ENCODE measurements at regions not wholly inside any gene's neighbourhood (a gene's known extent, or its start where the extent isn't known, plus 50 kb on each side); places are given as distances from the start of the nearest gene placed in this dataset.

DNA sequence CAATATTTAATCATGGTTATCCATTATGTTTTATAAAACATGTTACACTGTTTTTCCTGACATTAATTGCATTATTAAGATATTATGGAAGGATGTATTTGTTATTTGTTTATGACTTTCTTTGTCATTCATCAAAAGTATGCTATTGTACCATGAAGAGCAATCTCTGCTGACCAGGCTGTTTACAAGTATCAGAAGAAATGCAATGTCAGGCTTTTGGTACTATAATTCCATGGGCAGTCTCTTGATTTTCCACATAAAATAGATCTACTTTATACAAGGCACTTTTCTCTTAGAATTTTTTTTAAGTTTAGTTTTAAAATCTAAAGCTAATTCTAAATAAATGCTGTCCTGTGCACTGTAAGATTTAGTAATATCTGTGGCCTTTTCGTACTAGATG, 196.6 kb downstream of the COX7C start:
- no peaks in the 10 kb centered on the region for H3K27me3 ChIP-seq (ENCODE audit: insufficient read depth, low read depth, low read length)
- H3K36me3 ChIP-seq (ENCODE audit: insufficient read depth, low read length): no peaks in the 10 kb centered on the region
- H2AFZ ChIP-seq (ENCODE audit: low read depth, low read length): no peak overlapping the region

DNA sequence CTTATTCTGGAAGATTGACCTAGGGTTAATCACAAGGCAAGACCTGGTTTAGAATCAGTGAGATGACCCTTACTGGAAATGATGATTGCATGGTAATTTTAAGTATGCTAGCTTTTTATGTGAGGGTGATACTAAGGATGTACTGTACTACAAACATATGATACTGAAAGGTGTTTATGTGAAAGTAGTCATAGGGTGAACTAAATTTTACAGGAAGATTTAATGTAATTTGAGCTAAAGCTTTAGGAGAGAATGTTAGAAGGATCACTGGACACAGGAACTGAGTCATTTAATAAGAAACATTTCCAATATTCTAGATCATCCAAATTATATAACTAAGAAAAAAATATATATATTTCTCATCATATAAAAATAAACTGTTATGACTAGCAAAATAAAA, 197.2 kb downstream of the COX7C start:
- Histone ChIP-seq H3K36me3 (ENCODE audit: insufficient read depth, low read length) (no peaks in the 10 kb centered on the region), H3K4me2 (ENCODE audit: low read length) (no peak overlapping the region), H4K20me1 (ENCODE audit: insufficient read depth) (no peaks in the 10 kb centered on the region), H2AFZ (ENCODE audit: low read depth, low read length) (no peak overlapping the region), H3K79me2 (replicated peaks; ENCODE audit: insufficient read depth, low read length) (no peaks in the 10 kb centered on the region), H3K27ac (ENCODE audit: low read length) (no peak overlapping the region), H3K27me3 (ENCODE audit: insufficient read depth, low read depth, low read length) (no peaks in the 10 kb centered on the region), H3F3A (ENCODE audit: insufficient read depth, low read length, poor library complexity, severe bottlenecking) (no peaks in the 10 kb centered on the region), H3K9ac (ENCODE audit: low read length) (no peak overlapping the region), H3K4me3 (ENCODE audit: low read length) (no peak overlapping the region), H3K9me2 (ENCODE audit: insufficient read depth, low read length) (no peaks in the 10 kb centered on the region), H3K9me3 (ENCODE audit: low read length) (no peaks in the 10 kb centered on the region)
- TF ChIP-seq POLR2AphosphoS5 (IDR thresholded peaks at IDR 0.05) (no peak), SMC3 (conservative IDR thresholded peaks at IDR 0.05; ENCODE audit: poor library complexity) (no peak), TAF1 (IDR thresholded peaks at IDR 0.05; ENCODE audit: low read depth) (no peak), RAD21 (conservative IDR thresholded peaks at IDR 0.05) (no peak), EZH2 (IDR thresholded peaks at IDR 0.05; ENCODE audit: borderline replicate concordance, insufficient read depth, low read length, poor library complexity, severe bottlenecking) (no peak)
- TF ChIP-seq, protein P1, sequence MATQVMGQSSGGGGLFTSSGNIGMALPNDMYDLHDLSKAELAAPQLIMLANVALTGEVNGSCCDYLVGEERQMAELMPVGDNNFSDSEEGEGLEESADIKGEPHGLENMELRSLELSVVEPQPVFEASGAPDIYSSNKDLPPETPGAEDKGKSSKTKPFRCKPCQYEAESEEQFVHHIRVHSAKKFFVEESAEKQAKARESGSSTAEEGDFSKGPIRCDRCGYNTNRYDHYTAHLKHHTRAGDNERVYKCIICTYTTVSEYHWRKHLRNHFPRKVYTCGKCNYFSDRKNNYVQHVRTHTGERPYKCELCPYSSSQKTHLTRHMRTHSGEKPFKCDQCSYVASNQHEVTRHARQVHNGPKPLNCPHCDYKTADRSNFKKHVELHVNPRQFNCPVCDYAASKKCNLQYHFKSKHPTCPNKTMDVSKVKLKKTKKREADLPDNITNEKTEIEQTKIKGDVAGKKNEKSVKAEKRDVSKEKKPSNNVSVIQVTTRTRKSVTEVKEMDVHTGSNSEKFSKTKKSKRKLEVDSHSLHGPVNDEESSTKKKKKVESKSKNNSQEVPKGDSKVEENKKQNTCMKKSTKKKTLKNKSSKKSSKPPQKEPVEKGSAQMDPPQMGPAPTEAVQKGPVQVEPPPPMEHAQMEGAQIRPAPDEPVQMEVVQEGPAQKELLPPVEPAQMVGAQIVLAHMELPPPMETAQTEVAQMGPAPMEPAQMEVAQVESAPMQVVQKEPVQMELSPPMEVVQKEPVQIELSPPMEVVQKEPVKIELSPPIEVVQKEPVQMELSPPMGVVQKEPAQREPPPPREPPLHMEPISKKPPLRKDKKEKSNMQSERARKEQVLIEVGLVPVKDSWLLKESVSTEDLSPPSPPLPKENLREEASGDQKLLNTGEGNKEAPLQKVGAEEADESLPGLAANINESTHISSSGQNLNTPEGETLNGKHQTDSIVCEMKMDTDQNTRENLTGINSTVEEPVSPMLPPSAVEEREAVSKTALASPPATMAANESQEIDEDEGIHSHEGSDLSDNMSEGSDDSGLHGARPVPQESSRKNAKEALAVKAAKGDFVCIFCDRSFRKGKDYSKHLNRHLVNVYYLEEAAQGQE (IDR thresholded peaks at IDR 0.05; ENCODE audit: borderline replicate concordance): no peak
- TF ChIP-seq, protein P2, sequence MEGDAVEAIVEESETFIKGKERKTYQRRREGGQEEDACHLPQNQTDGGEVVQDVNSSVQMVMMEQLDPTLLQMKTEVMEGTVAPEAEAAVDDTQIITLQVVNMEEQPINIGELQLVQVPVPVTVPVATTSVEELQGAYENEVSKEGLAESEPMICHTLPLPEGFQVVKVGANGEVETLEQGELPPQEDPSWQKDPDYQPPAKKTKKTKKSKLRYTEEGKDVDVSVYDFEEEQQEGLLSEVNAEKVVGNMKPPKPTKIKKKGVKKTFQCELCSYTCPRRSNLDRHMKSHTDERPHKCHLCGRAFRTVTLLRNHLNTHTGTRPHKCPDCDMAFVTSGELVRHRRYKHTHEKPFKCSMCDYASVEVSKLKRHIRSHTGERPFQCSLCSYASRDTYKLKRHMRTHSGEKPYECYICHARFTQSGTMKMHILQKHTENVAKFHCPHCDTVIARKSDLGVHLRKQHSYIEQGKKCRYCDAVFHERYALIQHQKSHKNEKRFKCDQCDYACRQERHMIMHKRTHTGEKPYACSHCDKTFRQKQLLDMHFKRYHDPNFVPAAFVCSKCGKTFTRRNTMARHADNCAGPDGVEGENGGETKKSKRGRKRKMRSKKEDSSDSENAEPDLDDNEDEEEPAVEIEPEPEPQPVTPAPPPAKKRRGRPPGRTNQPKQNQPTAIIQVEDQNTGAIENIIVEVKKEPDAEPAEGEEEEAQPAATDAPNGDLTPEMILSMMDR (IDR thresholded peaks at IDR 0.05; ENCODE audit: poor library complexity, severe bottlenecking): no peak

More for the DNA sequence above, 196.6 kb downstream of the COX7C start:
- TF ChIP-seq TAF1 (IDR thresholded peaks at IDR 0.05; ENCODE audit: low read depth): no peak
- no peak for TF ChIP-seq MXI1 (conservative IDR thresholded peaks at IDR 0.05; ENCODE audit: poor library complexity, severe bottlenecking)
- TF ChIP-seq, protein P2 (IDR thresholded peaks at IDR 0.05; ENCODE audit: poor library complexity, severe bottlenecking): no peak
- TF ChIP-seq, protein P1 (IDR thresholded peaks at IDR 0.05; ENCODE audit: borderline replicate concordance): no peak
- TF ChIP-seq EZH2 (IDR thresholded peaks at IDR 0.05; ENCODE audit: borderline replicate concordance, insufficient read depth, low read length, poor library complexity, severe bottlenecking): no peak
- TF ChIP-seq POLR2AphosphoS5 (IDR thresholded peaks at IDR 0.05): no peak
- TF ChIP-seq EP300 (conservative IDR thresholded peaks at IDR 0.05; ENCODE audit: poor library complexity, severe bottlenecking): no peak
- TF ChIP-seq RAD21 (conservative IDR thresholded peaks at IDR 0.05): no peak
- no peak for TF ChIP-seq SMC3 (conservative IDR thresholded peaks at IDR 0.05; ENCODE audit: poor library complexity)
- Histone ChIP-seq H4K20me1 (ENCODE audit: insufficient read depth) (no peaks in the 10 kb centered on the region), H3F3A (ENCODE audit: insufficient read depth, low read length, poor library complexity, severe bottlenecking) (no peaks in the 10 kb centered on the region), H3K4me2 (ENCODE audit: low read length) (no peak overlapping the region), H3K79me2 (replicated peaks; ENCODE audit: insufficient read depth, low read length) (no peaks in the 10 kb centered on the region), H3K4me3 (ENCODE audit: low read length) (no peak overlapping the region), H3K27ac (ENCODE audit: low read length) (no peak overlapping the region), H3K9me3 (ENCODE audit: low read length) (no peaks in the 10 kb centered on the region), H3K9me2 (ENCODE audit: insufficient read depth, low read length) (no peaks in the 10 kb centered on the region), H3K9ac (ENCODE audit: low read length) (no peak overlapping the region)

Data from neural cell (in vitro differentiated cells).